ENCODE measurements at regions not wholly inside any gene's neighbourhood (a gene's known extent, or its start where the extent isn't known, plus 50 kb on each side); places are given as distances from the start of the nearest gene placed in this dataset.

DNA sequence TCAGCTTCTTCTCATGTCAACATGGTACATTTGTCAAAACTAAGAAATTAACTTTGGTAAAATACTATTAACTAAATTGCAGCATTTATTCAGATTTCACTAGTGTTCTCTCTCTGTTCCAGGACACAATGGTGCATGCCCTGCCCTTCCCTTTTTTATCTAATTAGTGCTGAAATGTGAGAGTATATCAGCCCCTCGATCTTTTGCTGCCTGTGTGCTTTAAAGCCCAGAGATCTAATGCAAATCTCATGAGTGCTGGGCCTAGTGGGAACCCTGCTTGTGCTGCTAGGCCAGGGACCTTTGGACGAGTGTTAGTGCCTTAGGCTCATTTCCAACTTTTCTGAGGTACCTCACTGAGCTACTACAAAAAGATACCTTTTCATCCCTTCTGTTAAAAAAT lies 221.1 kb upstream of the EDNRB start:
- no peak for TF ChIP-seq EZH2 (IDR thresholded peaks at IDR 0.05)
- TF ChIP-seq EZH2phosphoT487 (IDR thresholded peaks at IDR 0.05): no peak
- TF ChIP-seq, protein P1, sequence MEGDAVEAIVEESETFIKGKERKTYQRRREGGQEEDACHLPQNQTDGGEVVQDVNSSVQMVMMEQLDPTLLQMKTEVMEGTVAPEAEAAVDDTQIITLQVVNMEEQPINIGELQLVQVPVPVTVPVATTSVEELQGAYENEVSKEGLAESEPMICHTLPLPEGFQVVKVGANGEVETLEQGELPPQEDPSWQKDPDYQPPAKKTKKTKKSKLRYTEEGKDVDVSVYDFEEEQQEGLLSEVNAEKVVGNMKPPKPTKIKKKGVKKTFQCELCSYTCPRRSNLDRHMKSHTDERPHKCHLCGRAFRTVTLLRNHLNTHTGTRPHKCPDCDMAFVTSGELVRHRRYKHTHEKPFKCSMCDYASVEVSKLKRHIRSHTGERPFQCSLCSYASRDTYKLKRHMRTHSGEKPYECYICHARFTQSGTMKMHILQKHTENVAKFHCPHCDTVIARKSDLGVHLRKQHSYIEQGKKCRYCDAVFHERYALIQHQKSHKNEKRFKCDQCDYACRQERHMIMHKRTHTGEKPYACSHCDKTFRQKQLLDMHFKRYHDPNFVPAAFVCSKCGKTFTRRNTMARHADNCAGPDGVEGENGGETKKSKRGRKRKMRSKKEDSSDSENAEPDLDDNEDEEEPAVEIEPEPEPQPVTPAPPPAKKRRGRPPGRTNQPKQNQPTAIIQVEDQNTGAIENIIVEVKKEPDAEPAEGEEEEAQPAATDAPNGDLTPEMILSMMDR (IDR thresholded peaks at IDR 0.05): no peak

Data from neural progenitor cell (in vitro differentiated cells).